Esophagus muscularis mucosa (tissue), 4 donors: ENCODE measurements at regions not wholly inside any gene's neighbourhood (a gene's known extent, or its start where the extent isn't known, plus 50 kb on each side); places are given as distances from the start of the nearest gene placed in this dataset.

Experiments used
- DNase-seq: peaks from one replicate; pipeline ENCODE4 v3.0.0-alpha.2; 2017; ENCODE audit errors: extremely low spot score
- H3K27ac ChIP-seq, 4 donors: fragments of 200-600 bp; sonication (generic); replicated peaks in 1 of 4; 1 replicate in 3 of 4; 2 replicates in 1 of 4; pipeline ENCODE4 v1.5.1; 2016 to 2019; ENCODE audit warnings: mild to moderate bottlenecking in 1 of 4
- H3K27me3 ChIP-seq, 4 donors: fragments of 200-600 bp; sonication (generic); one replicate each; pipeline versions ENCODE4 v1.5.1 to v1.6.0; 2016 to 2019
- H3K36me3 ChIP-seq, 4 donors: fragments of 200-600 bp; sonication (generic); one replicate each; pipeline ENCODE4 v1.5.1; 2016 to 2019
- H3K4me1 ChIP-seq, 4 donors: fragments of 200-600 bp; sonication (generic); one replicate each; pipeline ENCODE4 v1.5.1; 2016 to 2019
- H3K4me3 ChIP-seq, 4 donors: fragments of 200-600 bp; sonication (generic); 1 replicate in 2 of 4; 2 replicates in 2 of 4; pipeline ENCODE4 v1.5.1; 2016 to 2019; ENCODE audit warnings: mild to moderate bottlenecking in 4 of 4, moderate library complexity in 1 of 4
- H3K9me3 ChIP-seq, 4 donors: fragments of 200-600 bp; sonication (generic); 1 replicate in 3 of 4; 2 replicates in 1 of 4; pipeline ENCODE4 v1.5.1; 2016 to 2019
- EP300 ChIP-seq: sonication (generic); formaldehyde crosslinking; IDR thresholded peaks from one replicate; pipeline ENCODE4 v1.6.1; 2017; ENCODE audit warnings: antibody characterized with exemption
- POLR2A ChIP-seq: fragments of 450-650 bp; IDR thresholded peaks from one replicate; pipeline ENCODE4 v1.6.1; 2017; ENCODE audit warnings: antibody characterized with exemption, moderate library complexity, mild to moderate bottlenecking, low read depth
- POLR2AphosphoS5 ChIP-seq, 2 donors: sonication (generic); formaldehyde crosslinking; IDR thresholded peaks; one replicate each; pipeline ENCODE4 v1.6.1; 2017; ENCODE audit warnings: antibody characterized with exemption in 2 of 2
- WGBS: methylation state at CpG from one replicate; pipeline ENCODE4 v1.1.5; 2018; 5-methylcytosine and 5-hydroxymethylcytosine counted together
- intact Hi-C: fragments of 100-400 bp; cut with DNase I; formaldehyde crosslinking; loops from one replicate; pipeline ENCODE4 v1.15.1; 2023
- TF ChIP-seq, protein P1 (sequence below), 3 experiments: fragments of 200-600 bp in 2 of 3; fragments of 450-650 bp in 1 of 3; sonication (generic) in 2 of 3; IDR thresholded peaks; one replicate each; pipeline ENCODE4 v1.5.1; 2017 to 2019; ENCODE audit warnings: antibody characterized with exemption in 3 of 3, mild to moderate bottlenecking in 2 of 3, moderate library complexity in 1 of 3

DNA sequence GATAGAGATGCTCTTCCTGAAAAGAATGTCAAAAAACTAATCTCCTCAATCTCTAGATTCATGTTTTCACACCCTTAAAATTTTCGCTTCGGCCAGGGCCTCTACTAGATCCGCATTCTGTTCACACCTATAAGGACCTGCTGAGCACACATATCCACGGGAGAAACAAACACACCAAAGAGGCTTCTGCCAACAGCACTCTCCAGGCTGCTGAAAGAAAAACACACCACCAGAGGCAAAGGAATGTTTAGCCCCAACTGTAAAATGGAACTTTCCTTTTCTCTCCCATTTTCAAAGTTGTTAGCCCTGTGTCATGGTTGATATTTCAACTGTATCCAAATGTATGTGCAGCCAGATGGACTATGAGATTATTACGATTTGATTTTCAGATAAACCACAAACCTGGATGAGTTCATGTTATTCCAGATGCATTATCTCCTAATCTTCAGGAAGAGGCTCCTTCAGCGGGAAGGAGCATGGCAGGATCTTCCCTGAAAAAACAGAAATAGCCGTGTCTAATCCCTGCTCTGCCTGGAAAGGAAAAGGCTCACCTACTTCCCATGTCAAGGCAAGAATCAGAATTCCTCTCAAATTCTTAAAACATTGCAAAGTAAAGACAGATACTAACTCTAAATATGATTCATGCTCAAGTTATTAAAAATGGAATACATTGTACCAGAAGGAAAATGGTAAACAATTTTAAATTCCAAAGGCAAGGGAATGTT, 442.7 kb upstream of the NR2F2 start:
- TF ChIP-seq EP300 (no peak), POLR2A (no peak), POLR2AphosphoS5 (IDR thresholded peaks at IDR 0.05) (no peak)
- TF ChIP-seq, protein P1, sequence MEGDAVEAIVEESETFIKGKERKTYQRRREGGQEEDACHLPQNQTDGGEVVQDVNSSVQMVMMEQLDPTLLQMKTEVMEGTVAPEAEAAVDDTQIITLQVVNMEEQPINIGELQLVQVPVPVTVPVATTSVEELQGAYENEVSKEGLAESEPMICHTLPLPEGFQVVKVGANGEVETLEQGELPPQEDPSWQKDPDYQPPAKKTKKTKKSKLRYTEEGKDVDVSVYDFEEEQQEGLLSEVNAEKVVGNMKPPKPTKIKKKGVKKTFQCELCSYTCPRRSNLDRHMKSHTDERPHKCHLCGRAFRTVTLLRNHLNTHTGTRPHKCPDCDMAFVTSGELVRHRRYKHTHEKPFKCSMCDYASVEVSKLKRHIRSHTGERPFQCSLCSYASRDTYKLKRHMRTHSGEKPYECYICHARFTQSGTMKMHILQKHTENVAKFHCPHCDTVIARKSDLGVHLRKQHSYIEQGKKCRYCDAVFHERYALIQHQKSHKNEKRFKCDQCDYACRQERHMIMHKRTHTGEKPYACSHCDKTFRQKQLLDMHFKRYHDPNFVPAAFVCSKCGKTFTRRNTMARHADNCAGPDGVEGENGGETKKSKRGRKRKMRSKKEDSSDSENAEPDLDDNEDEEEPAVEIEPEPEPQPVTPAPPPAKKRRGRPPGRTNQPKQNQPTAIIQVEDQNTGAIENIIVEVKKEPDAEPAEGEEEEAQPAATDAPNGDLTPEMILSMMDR (IDR thresholded peaks at IDR 0.05), result no peak
- Histone ChIP-seq H3K27ac (no peak overlapping the region), H3K9me3 (no peaks in the 10 kb centered on the region), H3K27me3 (no peaks in the 10 kb centered on the region), H3K4me3 (no peak overlapping the region), H3K36me3 (no peaks in the 10 kb centered on the region), H3K4me1 (peaks cover 0 to 6% (median 2%) of the 10 kb centered on the region in 4 donors)
- intact Hi-C loops, result no loop called here
- no peak for DNase-seq
- 85% methylated on average over 7 of the region's 7 CpGs for WGBS

DNA sequence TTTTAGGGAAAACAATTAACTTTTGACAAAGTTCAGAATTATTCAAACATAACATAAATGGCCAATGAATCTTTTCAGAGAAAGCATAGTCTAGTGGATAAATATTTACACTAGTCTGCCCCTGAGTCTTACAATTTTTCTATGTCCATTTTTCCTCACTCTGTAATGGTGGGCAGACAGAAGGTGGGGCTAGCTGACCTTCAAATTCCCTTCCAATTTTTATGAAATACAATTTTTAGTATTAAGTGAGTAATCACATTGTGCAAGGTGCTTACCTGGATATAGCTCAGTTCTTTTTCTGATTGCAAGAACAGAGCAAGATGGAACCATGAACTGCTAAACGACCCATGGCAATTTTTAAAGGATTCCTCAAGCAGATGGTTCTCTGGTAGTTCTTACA, 441.7 kb upstream of the NR2F2 start:
- DNase-seq, result no peak
- H3K27ac ChIP-seq, result no peak overlapping the region
- intact Hi-C loops, result no loop called here
- 79% methylated on average over 1 of the region's 1 CpG for WGBS
- peaks cover 0 to 6% (median 2%) of the 10 kb centered on the region in 4 donors for H3K4me1 ChIP-seq
- no peaks in the 10 kb centered on the region for H3K27me3 ChIP-seq
- H3K4me3 ChIP-seq, result no peak overlapping the region
- no peak for TF ChIP-seq POLR2AphosphoS5 (IDR thresholded peaks at IDR 0.05)
- TF ChIP-seq POLR2A, result no peak
- no peak for TF ChIP-seq EP300
- H3K36me3 ChIP-seq, result no peaks in the 10 kb centered on the region
- H3K9me3 ChIP-seq, result no peaks in the 10 kb centered on the region

DNA sequence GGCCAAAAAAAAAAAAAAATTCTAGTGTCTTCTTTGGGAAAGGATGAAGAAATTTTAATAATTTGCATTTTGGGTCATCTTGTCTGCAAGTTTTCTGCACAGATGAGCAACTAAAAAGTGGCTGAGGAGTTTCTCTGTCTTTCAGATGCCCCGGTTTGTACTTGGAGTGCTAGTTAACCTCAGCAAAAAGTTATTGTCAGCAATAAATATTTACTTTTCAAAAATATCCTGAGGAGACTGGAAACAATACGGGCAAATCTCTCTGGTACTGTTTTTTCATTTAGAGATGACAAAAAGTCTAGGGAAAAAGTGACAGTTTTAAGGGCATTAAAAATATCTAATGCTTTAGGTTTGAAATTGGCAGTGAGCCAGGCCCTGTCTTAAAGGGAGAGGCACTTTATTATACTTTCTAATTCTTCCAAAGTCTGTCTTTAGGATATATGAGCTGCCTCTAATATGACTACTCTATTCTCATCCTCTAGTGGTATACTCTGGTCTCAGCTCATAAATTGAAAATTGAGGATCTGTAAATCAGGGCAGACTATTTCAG, 436.0 kb upstream of the NR2F2 start:
- no peak overlapping the region for H3K27ac ChIP-seq
- no peaks in the 10 kb centered on the region for H3K36me3 ChIP-seq
- no peaks in the 10 kb centered on the region for H3K27me3 ChIP-seq
- no peak overlapping the region for H3K4me3 ChIP-seq
- WGBS, result 33% methylated on average over 2 of the region's 2 CpGs
- intact Hi-C loops, result no loop called here
- DNase-seq, result no peak
- TF ChIP-seq, protein P1 (IDR thresholded peaks at IDR 0.05), result no peak
- no peak for TF ChIP-seq EP300
- TF ChIP-seq POLR2A, result no peak
- no peak for TF ChIP-seq POLR2AphosphoS5 (IDR thresholded peaks at IDR 0.05)
- H3K9me3 ChIP-seq, result no peaks in the 10 kb centered on the region
- peaks cover 0 to 17% (median 9%) of the 10 kb centered on the region in 4 donors for H3K4me1 ChIP-seq

DNA sequence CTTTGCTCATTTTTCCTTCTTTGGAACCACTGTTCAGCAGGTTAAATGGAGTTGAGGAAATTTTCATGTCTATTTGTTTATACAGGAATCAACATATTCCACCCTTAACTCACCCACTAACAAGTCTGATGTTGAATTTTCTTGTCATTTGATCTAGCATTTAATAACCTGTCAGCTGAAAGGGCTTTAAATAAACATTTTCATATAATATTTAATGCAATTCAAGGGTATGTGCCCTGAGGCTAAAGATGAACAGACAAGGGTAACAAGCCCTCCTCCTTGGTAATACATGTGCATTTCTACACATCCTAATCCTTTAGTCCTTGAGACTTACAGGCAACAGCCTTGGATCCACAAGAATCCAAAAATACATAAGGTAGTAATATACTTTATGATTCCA, 435.0 kb upstream of the NR2F2 start:
- intact Hi-C loops, result no loop called here
- no peak overlapping the region for H3K4me3 ChIP-seq
- H3K27ac ChIP-seq, result no peak overlapping the region
- no peaks in the 10 kb centered on the region for H3K9me3 ChIP-seq
- H3K4me1 ChIP-seq, result peaks cover 0 to 17% (median 9%) of the 10 kb centered on the region in 4 donors
- TF ChIP-seq POLR2AphosphoS5 (IDR thresholded peaks at IDR 0.05), result no peak
- TF ChIP-seq, protein P1 (IDR thresholded peaks at IDR 0.05), result no peak
- TF ChIP-seq POLR2A, result no peak
- no peak for TF ChIP-seq EP300
- H3K27me3 ChIP-seq, result no peaks in the 10 kb centered on the region
- DNase-seq, result no peak
- H3K36me3 ChIP-seq, result no peaks in the 10 kb centered on the region

DNA sequence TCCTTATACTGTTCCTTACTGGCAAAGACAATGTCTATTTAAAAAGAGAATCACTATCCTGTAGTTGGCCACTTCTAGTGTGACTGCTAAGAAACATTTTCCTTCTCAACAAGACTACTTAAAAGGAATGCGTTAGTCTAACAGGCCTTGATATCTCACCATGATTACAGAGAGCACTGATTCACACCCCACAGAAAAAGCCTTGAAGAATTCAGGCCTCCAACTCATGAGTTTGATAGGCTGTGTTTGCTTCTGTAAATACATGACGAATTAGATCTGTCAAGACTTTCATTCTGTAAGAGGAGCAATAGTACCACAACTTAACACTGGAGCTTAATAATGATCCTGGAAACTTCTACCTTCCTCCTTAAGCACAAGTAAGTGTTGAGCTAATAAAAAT, 432.8 kb upstream of the NR2F2 start:
- Histone ChIP-seq H3K4me1 (peaks cover 0 to 17% (median 9%) of the 10 kb centered on the region in 4 donors), H3K27me3 (no peaks in the 10 kb centered on the region), H3K27ac (no peak overlapping the region), H3K9me3 (no peaks in the 10 kb centered on the region), H3K36me3 (no peaks in the 10 kb centered on the region), H3K4me3 (no peak overlapping the region)
- WGBS, result 89% methylated on average over 2 of the region's 2 CpGs
- intact Hi-C loops, result no loop called here
- TF ChIP-seq POLR2A, result no peak
- no peak for TF ChIP-seq POLR2AphosphoS5 (IDR thresholded peaks at IDR 0.05)
- TF ChIP-seq EP300, result no peak
- TF ChIP-seq, protein P1 (IDR thresholded peaks at IDR 0.05), result no peak
- no peak for DNase-seq
